ENCODE measurements at regions not wholly inside any gene's neighbourhood (a gene's known extent, or its start where the extent isn't known, plus 50 kb on each side); places are given as distances from the start of the nearest gene placed in this dataset.

- no peak for ATAC-seq
- no peak overlapping the region for H2AFZ ChIP-seq (ENCODE audit: control insufficient read depth, low read depth, low read length)
- FAIRE-seq: no peak
- no peak overlapping the region for H3K4me3 ChIP-seq
- in situ Hi-C loops (cut with MboI) (no loop called here), intact Hi-C loops (cut with micrococcal nuclease; ENCODE audit: unreplicated experiment) (no loop called here)
- RAD21 ChIA-PET (ENCODE audit: unreplicated experiment): no interaction called here
- no peaks in the 10 kb centered on the region for H3K9me3 ChIP-seq (replicated peaks; ENCODE audit: control insufficient read depth, insufficient read depth, low read length)
- BruUV-seq (replicated peaks): no TSS peak
- POLR2A ChIA-PET: no interaction called here
- H3K4me2 ChIP-seq (ENCODE audit: control insufficient read depth, insufficient read depth): no peak overlapping the region
- H3K4me1 ChIP-seq (ENCODE audit: control insufficient read depth, insufficient read depth, low read length): no peaks in the 10 kb centered on the region
- WGBS (ENCODE audit: insufficient coverage, insufficient replicate concordance, low lambda C conversion rate, missing lambda C conversion rate): 31% methylated on average over 2 of the region's 2 CpGs
- H3K79me2 ChIP-seq (ENCODE audit: control insufficient read depth, insufficient read depth, low read length): no peaks in the 10 kb centered on the region
- no peaks in the 10 kb centered on the region for H4K20me1 ChIP-seq (ENCODE audit: control insufficient read depth, insufficient read depth)
- no peak overlapping the region for H3K27ac ChIP-seq (ENCODE audit: control insufficient read depth, insufficient read depth)
- TF ChIP-seq RB1 (IDR thresholded peaks at IDR 0.05; ENCODE audit: borderline replicate concordance) (no peak), BHLHE40 (IDR thresholded peaks at IDR 0.05; ENCODE audit: borderline replicate concordance in 1 of 2, low read depth in 2 of 2, low read length in 1 of 2) (no peak), IRF3 (IDR thresholded peaks at IDR 0.05) (no peak), ZNF592 (IDR thresholded peaks at IDR 0.05) (no peak), MXI1 (IDR thresholded peaks at IDR 0.05; ENCODE audit: low read depth, low read length) (no peak)
- H3K27me3 ChIP-seq (replicated peaks in 1 of 2; ENCODE audit: control insufficient read depth in 2 of 2, insufficient read depth in 2 of 2, low read length in 1 of 2): no peaks in the 10 kb centered on the region
- no peak overlapping the region for H3K9ac ChIP-seq (ENCODE audit: control insufficient read depth, insufficient read depth, low read length)
- SMC1A ChIA-PET (ENCODE audit: uncharacterized antibody, unreplicated experiment): interaction anchor here (1.0 kb wide), 1 partner anchor 11 kb away, joined by 3 read pairs; no protein-coding TSS in a partner anchor
- no peak for DNase-seq (ENCODE audit: low read depth, low spot score)
- CTCF ChIA-PET: interaction anchor here (0.8 kb wide), 1 partner anchor 8 kb away, joined by 4 read pairs; no protein-coding TSS in a partner anchor
- no peaks in the 10 kb centered on the region for H3K36me3 ChIP-seq (ENCODE audit: control insufficient read depth in 2 of 2, insufficient read depth in 2 of 2, low read length in 1 of 2)
These were observed 85.1 kb upstream of the VLDLR start for GRCh38 chr9:2536511-2536910.
